WTC11 (cell line): ENCODE measurements at regions not wholly inside any gene's neighbourhood (a gene's known extent, or its start where the extent isn't known, plus 50 kb on each side); places are given as distances from the start of the nearest gene placed in this dataset.

ENCODE experiments used
- ATAC-seq: fragments of 200-7000 bp; cut with Tn5 transposase; 2 replicates; pipeline ENCODE4 v1.10.0; 2021; ENCODE audit warnings: mild to moderate bottlenecking, moderate library complexity
- CTCF ChIA-PET: fragments of 300-600 bp; sonication (Branson Sonifier 250); formaldehyde crosslinking; loops from one replicate; lab custom pipeline; 2021; ENCODE audit warnings: antibody characterized with exemption; lab: Charles Lee
- POLR2A ChIA-PET: fragments of 350-600 bp; sonication (Branson Sonifier 250); formaldehyde crosslinking; loops from one replicate; lab custom pipeline; 2021; ENCODE audit warnings: antibody characterized with exemption; lab: Charles Lee
- DNase-seq: peaks from one replicate; pipeline ENCODE4 v3.0.0; 2021; ENCODE audit warnings: low spot score
- H3K27ac Mint-ChIP-seq: 2 replicates; pipeline ENCODE4 v1.8.0; 2021; ENCODE audit warnings: mixed read lengths
- H3K27me3 Mint-ChIP-seq: 2 replicates; pipeline ENCODE4 v1.8.0; 2021; ENCODE audit warnings: low read depth, mild to moderate bottlenecking, moderate library complexity, mixed read lengths
- H3K36me3 Mint-ChIP-seq: 2 replicates; pipeline ENCODE4 v1.8.0; 2021; ENCODE audit warnings: mixed read lengths
- H3K4me1 Mint-ChIP-seq: 2 replicates; pipeline ENCODE4 v1.8.0; 2022; ENCODE audit warnings: mixed read lengths
- H3K4me3 Mint-ChIP-seq: 2 replicates; pipeline ENCODE4 v1.8.0; 2021; ENCODE audit warnings: mild to moderate bottlenecking, moderate library complexity, mixed read lengths
- H3K9me3 Mint-ChIP-seq: 2 replicates; pipeline ENCODE4 v1.8.0; 2021; ENCODE audit warnings: mixed read lengths
- AFF4 ChIP-seq: sonication (generic); formaldehyde crosslinking; IDR thresholded peaks from 2 replicates; pipeline ENCODE4 v1.8.1; 2023; ENCODE audit warnings: mild to moderate bottlenecking, missing genetic modification reagents, borderline replicate concordance
- AR ChIP-seq: fragments of 250-450 bp; sonication (Bioruptor Pico); IDR thresholded peaks from 2 replicates; pipeline ENCODE4 v1.9.0; 2021; ENCODE audit warnings: mild to moderate bottlenecking
- CDX4 ChIP-seq: fragments of 250-450 bp; sonication (Bioruptor Pico); IDR thresholded peaks from 2 replicates; pipeline ENCODE4 v1.9.0; 2021; ENCODE audit warnings: moderate library complexity, mild to moderate bottlenecking, inconsistent platforms, borderline replicate concordance
- ERG ChIP-seq: fragments of 250-450 bp; sonication (Bioruptor Pico); IDR thresholded peaks from 2 replicates; pipeline ENCODE4 v1.8.0; 2021; ENCODE audit warnings: mild to moderate bottlenecking
- HMGA2 ChIP-seq: fragments of 250-450 bp; sonication (Bioruptor Pico); IDR thresholded peaks from 2 replicates; pipeline ENCODE4 v1.4.0; 2021; ENCODE audit warnings: mild to moderate bottlenecking, moderate library complexity
- JUN ChIP-seq: sonication (generic); formaldehyde crosslinking; IDR thresholded peaks from 2 replicates; pipeline ENCODE4 v1.8.0; 2023; ENCODE audit warnings: mild to moderate bottlenecking, missing genetic modification reagents
- MYBL2 ChIP-seq: sonication (generic); formaldehyde crosslinking; IDR thresholded peaks from 2 replicates; pipeline ENCODE4 v1.8.1; 2023; ENCODE audit warnings: mild to moderate bottlenecking, moderate library complexity, missing genetic modification reagents
- NR3C1 ChIP-seq: sonication (generic); formaldehyde crosslinking; conservative IDR thresholded peaks from 2 replicates; pipeline ENCODE4 v1.8.1; 2023; ENCODE audit warnings: low read depth, mild to moderate bottlenecking, missing genetic modification reagents
- RELA ChIP-seq: sonication (generic); formaldehyde crosslinking; IDR thresholded peaks from 2 replicates; pipeline ENCODE4 v1.8.1; 2022; ENCODE audit warnings: missing genetic modification reagents, mild to moderate bottlenecking, borderline replicate concordance
- TEAD1 ChIP-seq: sonication (generic); formaldehyde crosslinking; IDR thresholded peaks from 2 replicates; pipeline ENCODE4 v1.8.0; 2022; ENCODE audit warnings: mild to moderate bottlenecking, missing genetic modification reagents
- ZNF263 ChIP-seq: sonication (generic); formaldehyde crosslinking; IDR thresholded peaks from 2 replicates; pipeline ENCODE4 v1.8.1; 2022; ENCODE audit warnings: low read depth, mild to moderate bottlenecking, moderate library complexity, missing genetic modification reagents
- ZNF425 ChIP-seq: fragments of 250-450 bp; sonication (Bioruptor Pico); conservative IDR thresholded peaks from 2 replicates; pipeline ENCODE4 v1.9.0; 2021; ENCODE audit warnings: mild to moderate bottlenecking

- Mint-ChIP-seq H3K27me3 (no peaks in the 10 kb centered on the region), H3K4me3 (no peak overlapping the region)
- CTCF ChIA-PET: no interaction called here
- POLR2A ChIA-PET: no interaction called here
- TF ChIP-seq AR (CRISPR knock-in tag): no peak
- no peak for TF ChIP-seq ERG
- TF ChIP-seq, all 79 proteins: peak for 0
- peaks cover 3% of the 10 kb centered on the region; the same call in 1 of the 2 replicates for H3K36me3 Mint-ChIP-seq
- ATAC-seq (no peak), DNase-seq (no peak)
- H3K9me3 Mint-ChIP-seq: peaks cover 13% of the 10 kb centered on the region
- peaks cover 11% of the 10 kb centered on the region for H3K4me1 Mint-ChIP-seq
- H3K27ac Mint-ChIP-seq: no peak overlapping the region
Measured at GRCh38 chr1:187245201-187245600, 416.5 kb downstream of the PLA2G4A start.

- DNase-seq (no peak), ATAC-seq (no peak)
- ChIA-PET POLR2A (no interaction called here), CTCF (no interaction called here)
- no peaks in the 10 kb centered on the region for H3K27me3 Mint-ChIP-seq
- TF ChIP-seq AFF4 (CRISPR knock-in tag): no peak
- TF ChIP-seq ZNF425 (CRISPR knock-in tag): no peak
- no peak for TF ChIP-seq HMGA2 (CRISPR knock-in tag)
- H3K36me3 Mint-ChIP-seq: peaks cover 3% of the 10 kb centered on the region; the same call in 1 of the 2 replicates
- H3K4me3 Mint-ChIP-seq: no peak overlapping the region
- peaks cover 13% of the 10 kb centered on the region for H3K9me3 Mint-ChIP-seq
- H3K4me1 Mint-ChIP-seq: peaks cover 8% of the 10 kb centered on the region
- H3K27ac Mint-ChIP-seq: no peak overlapping the region
Measured at GRCh38 chr1:187249196-187249595, 420.4 kb downstream of the PLA2G4A start.

GRCh38 chr1:187252923-187253322, 424.2 kb downstream of the PLA2G4A start:
- Mint-ChIP-seq H3K27me3 (no peaks in the 10 kb centered on the region), H3K36me3 (no peaks in the 10 kb centered on the region)
- no peak for ATAC-seq
- TF ChIP-seq AFF4 (CRISPR knock-in tag): no peak
- TF ChIP-seq RELA (CRISPR knock-in tag): no peak
- TF ChIP-seq JUN (CRISPR knock-in tag): no peak
- no peak for TF ChIP-seq NR3C1 (CRISPR knock-in tag)
- no peak for TF ChIP-seq MYBL2
- no peak for TF ChIP-seq TEAD1
- no peak for TF ChIP-seq CDX4 (CRISPR knock-in tag)
- TF ChIP-seq ZNF263 (CRISPR knock-in tag): no peak
- TF ChIP-seq, all 79 proteins: peak for 0
- no peak overlapping the region for H3K27ac Mint-ChIP-seq
- no peak for DNase-seq
- ChIA-PET POLR2A (no interaction called here), CTCF (no interaction called here)
- H3K4me1 Mint-ChIP-seq: no peaks in the 10 kb centered on the region
- no peak overlapping the region for H3K4me3 Mint-ChIP-seq
- H3K9me3 Mint-ChIP-seq: peaks cover under 1% of the 10 kb centered on the region; the same call in 1 of the 2 replicates
